ENCODE measurements at regions not wholly inside any gene's neighbourhood (a gene's known extent, or its start where the extent isn't known, plus 50 kb on each side); places are given as distances from the start of the nearest gene placed in this dataset.

- DNase-seq (ENCODE audit: low spot score) (no peak), ATAC-seq (no peak)
- TF ChIP-seq CTCF (conservative IDR thresholded peaks at IDR 0.05; ENCODE audit: low read depth in 2 of 2) (no peak), EZH2 (IDR thresholded peaks at IDR 0.05; ENCODE audit: low read depth, unreplicated experiment) (no peak), ZNF114 (CRISPR knock-in tag; IDR thresholded peaks at IDR 0.05) (no peak), EZH2phosphoT487 (IDR thresholded peaks at IDR 0.05; ENCODE audit: unreplicated experiment) (no peak), STAT1 (IDR thresholded peaks at IDR 0.05; ENCODE audit: unreplicated experiment) (no peak), POLR2AphosphoS5 (IDR thresholded peaks at IDR 0.05; ENCODE audit: low read depth) (no peak), JUNB (IDR thresholded peaks at IDR 0.05; ENCODE audit: unreplicated experiment) (no peak), NANOG (IDR thresholded peaks at IDR 0.05; ENCODE audit: borderline replicate concordance) (no peak), ZNF331 (CRISPR knock-in tag; IDR thresholded peaks at IDR 0.05; ENCODE audit: low read depth) (no peak), REST (IDR thresholded peaks at IDR 0.05; ENCODE audit: unreplicated experiment) (no peak), CREB1 (CRISPR knock-in tag; IDR thresholded peaks at IDR 0.05; ENCODE audit: low read depth) (no peak), ZNF462 (CRISPR knock-in tag; IDR thresholded peaks at IDR 0.05) (no peak)
- TF ChIP-seq, protein P1, sequence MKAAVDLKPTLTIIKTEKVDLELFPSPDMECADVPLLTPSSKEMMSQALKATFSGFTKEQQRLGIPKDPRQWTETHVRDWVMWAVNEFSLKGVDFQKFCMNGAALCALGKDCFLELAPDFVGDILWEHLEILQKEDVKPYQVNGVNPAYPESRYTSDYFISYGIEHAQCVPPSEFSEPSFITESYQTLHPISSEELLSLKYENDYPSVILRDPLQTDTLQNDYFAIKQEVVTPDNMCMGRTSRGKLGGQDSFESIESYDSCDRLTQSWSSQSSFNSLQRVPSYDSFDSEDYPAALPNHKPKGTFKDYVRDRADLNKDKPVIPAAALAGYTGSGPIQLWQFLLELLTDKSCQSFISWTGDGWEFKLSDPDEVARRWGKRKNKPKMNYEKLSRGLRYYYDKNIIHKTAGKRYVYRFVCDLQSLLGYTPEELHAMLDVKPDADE (IDR thresholded peaks at IDR 0.05) = no peak
- no peaks in the 10 kb centered on the region for H3K36me3 ChIP-seq (ENCODE audit: insufficient read depth)
- H3K4me1 Mint-ChIP-seq = peaks cover 9% of the 10 kb centered on the region
- H3K27me3 Mint-ChIP-seq (ENCODE audit: insufficient read depth, low read depth, poor library complexity) = no peaks in the 10 kb centered on the region
- H3K9me3 Mint-ChIP-seq = peaks cover 5% of the 10 kb centered on the region; the same call in 2 of the 3 replicates
- no peak overlapping the region for H3K4me3 ChIP-seq
- H2AFZ ChIP-seq = no peak overlapping the region
- H3K27ac Mint-ChIP-seq = no peak overlapping the region
- H4K20me1 ChIP-seq (replicated peaks; ENCODE audit: insufficient read depth) = no peaks in the 10 kb centered on the region
- no peak overlapping the region for H3K4me2 ChIP-seq
- peaks cover 5% of the 10 kb centered on the region; the same call in 1 of the 3 replicates for H3K36me3 Mint-ChIP-seq (ENCODE audit: low read depth)
- no peaks in the 10 kb centered on the region for H3K79me2 ChIP-seq (replicated peaks; ENCODE audit: insufficient read depth)
- H3K27me3 ChIP-seq (ENCODE audit: insufficient read depth) = no peaks in the 10 kb centered on the region
- no peaks in the 10 kb centered on the region for H3K9me2 ChIP-seq (ENCODE audit: insufficient read depth)
- 0 out of 2 replicates have a peak, but pooled peaks cover under 1% of the 10 kb centered on the region for H3K4me1 ChIP-seq (ENCODE audit: insufficient read depth)
- H3F3A ChIP-seq (replicated peaks; ENCODE audit: low read depth) = no peaks in the 10 kb centered on the region
- no peak overlapping the region for H3K4me3 Mint-ChIP-seq
- no peak overlapping the region for H3K27ac ChIP-seq (ENCODE audit: low read depth)
These were observed 85.0 kb downstream of the RPRM start for GRCh38 chr2:153393518-153393917.

Data from GM23338 (cell line).